ENCODE measurements at regions not wholly inside any gene's neighbourhood (a gene's known extent, or its start where the extent isn't known, plus 50 kb on each side); places are given as distances from the start of the nearest gene placed in this dataset.

DNA sequence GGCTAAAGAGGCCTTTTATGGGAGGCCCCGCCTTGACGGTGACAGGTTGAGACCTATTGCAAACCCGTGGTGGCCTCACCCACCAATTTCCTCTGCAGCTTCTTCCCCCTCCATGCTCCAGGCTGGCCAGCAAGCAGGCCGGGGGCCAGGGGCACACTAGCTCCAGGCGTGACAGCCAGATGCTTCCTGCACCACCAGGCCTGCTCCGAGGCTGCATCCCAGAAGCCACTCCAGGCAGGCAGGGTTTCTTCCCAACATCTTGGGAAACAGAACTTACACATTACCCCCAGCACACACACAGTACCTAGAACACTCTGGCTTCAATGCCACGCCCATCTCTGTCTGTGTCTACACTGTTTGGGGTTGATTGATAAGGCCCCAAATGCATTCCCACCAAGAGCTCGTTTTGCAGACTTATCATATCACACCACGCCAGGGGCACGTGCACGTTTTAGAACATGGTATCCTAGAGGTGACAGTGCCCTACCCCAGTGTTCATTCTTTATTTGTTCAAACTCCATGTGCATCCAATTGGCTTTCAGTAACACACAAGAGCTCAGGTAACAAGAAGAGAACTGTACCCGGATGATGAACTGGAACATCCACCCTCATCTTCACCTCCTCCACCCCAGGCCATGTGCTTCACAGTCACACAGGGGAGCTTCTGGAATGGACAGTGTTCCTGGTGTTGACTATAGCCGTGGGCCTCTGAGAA lies 221.4 kb upstream of the RREB1 start:
- DNase-seq (ENCODE audit: low read depth in 1 of 2, low spot score in 1 of 2) = no peak

DNA sequence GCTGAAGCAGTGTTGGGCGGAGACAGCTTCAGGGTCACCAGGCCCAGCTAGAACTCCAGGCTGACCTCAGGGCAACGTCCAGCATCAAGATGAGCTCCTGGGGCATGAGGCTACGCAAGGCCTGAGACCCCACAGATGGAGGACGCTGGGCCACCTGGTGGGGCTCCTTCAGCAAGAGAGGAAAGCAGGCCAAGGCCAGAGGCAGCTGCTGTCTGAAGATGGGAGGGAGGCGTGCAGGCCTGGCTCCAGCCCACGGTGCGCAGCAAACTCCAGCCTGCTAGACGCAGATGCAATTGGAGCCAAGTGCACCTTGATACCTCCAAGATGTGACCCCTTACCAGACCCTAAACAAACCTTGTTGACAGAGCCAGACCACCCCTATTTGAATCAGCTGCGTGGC lies 220.9 kb upstream of the RREB1 start:
- no peak for DNase-seq (ENCODE audit: low read depth in 1 of 2, low spot score in 1 of 2)

DNA sequence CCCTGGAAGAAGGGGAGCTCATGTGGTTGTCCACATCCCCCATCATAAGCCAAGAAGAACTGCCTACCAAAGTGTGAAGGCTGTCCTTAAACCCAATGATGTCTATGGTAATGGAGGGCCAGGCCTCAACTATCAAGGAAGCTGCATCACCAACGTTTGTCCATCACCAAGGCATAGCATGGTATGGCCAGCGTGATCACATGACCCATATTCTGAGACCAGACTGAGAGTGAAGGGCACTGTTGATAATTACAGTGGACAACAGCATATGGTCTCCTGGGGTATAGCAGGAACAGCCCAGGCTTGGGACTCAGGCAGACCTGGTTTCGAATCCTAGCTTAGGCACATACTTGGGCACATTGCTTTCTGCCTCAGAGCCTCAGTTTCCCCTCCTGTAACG lies 218.2 kb upstream of the RREB1 start:
- DNase-seq (ENCODE audit: low read depth in 1 of 2, low spot score in 1 of 2) = no peak

GRCh38 chr6:6890400-6890858 lies 217.3 kb upstream of the RREB1 start:
- DNase-seq (ENCODE audit: low read depth in 1 of 2, low spot score in 1 of 2) = no peak

- DNase-seq (ENCODE audit: low read depth in 1 of 2, low spot score in 1 of 2) = no peak
These were observed 216.5 kb upstream of the RREB1 start for GRCh38 chr6:6891125-6891721.

GRCh38 chr6:6891949-6892461 lies 215.8 kb upstream of the RREB1 start:
- DNase-seq (ENCODE audit: low read depth in 1 of 2, low spot score in 1 of 2) = no peak

DNA sequence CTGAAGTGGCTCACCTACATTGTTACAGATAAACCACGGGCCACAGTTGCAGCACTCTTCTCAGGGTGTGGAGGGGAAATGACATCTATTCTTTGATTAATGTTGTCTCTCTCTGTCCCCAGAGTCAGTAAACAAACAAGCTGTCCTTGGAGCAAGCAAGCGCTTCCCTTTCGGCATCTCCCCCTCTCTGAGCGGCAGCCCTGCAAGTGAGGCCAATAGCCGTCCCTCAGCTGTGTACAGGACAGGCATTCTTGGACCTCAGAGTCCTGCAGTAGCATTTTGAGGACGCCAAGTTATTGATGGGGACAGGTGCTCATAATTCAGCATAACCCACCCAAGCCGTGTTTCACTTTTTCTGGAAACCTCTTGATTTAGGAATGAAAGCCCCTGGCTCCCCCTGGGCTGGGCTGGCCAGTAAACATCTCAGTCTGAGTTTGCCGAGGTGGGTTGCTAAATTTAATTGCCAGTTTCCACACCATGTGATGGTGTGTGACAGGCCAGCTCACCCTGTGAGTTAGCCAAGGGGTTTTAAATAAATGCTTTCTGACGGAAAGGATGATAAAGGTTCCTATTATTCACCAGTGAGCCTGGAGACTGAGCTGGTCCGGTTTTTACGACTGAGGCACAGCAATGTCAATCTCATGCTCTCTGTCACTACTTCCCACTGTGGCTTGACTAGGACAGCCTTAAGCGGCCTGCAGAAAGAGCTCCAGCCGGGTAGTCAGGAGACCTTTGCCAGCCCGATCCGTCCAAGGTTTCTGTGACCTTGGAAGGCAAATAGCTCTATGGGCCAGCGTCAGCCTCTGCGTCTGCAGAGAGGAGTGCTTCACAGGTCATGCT lies 214.8 kb upstream of the RREB1 start:
- no peak for DNase-seq (ENCODE audit: low read depth in 1 of 2, low spot score in 1 of 2)

DNA sequence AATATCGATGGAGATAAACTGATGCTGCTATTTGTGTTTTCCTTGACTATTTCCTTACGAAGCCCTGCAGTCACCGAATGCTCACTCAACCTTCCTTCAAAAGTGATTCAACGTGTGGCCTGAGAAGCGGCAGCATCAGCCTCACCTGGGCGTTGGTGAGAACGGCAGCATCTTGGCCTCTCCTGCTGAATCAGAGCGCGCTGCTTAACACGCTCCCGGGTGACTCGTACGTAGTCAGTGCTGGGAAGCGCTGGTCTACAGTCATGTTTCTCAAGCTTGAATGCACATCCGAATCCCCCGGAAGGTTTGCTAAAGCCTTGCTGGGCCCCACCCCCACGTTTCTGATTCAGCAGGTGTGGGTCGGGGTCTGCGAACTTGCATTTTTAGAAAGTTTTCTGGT lies 214.1 kb upstream of the RREB1 start:
- no peak for DNase-seq (ENCODE audit: low read depth in 1 of 2, low spot score in 1 of 2)

DNA sequence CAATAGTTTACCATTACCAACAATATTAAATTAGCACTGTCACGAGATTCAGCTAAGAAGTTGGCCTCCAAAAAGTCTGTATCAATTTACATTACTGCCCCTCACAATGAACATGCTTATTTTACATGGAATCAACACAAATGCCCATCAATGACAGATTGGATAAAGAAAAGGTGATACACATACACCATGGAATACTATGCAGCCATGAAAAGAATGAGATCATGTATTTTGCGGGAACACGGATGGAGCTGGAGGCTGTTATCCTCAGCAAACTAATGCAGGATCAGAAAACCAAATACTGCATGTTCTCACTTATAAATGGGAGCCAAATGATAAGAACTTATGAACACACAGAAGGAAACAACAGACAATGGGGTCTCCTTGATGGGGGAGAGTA lies 211.8 kb upstream of the RREB1 start:
- no peak for DNase-seq (ENCODE audit: low read depth in 1 of 2, low spot score in 1 of 2)

- no peak for DNase-seq (ENCODE audit: low read depth in 1 of 2, low spot score in 1 of 2)
These were observed 210.6 kb upstream of the RREB1 start for GRCh38 chr6:6897140-6897539.

GRCh38 chr6:6900569-6901204 lies 207.1 kb upstream of the RREB1 start:
- DNase-seq (ENCODE audit: low read depth in 1 of 2, low spot score in 1 of 2) = no peak

DNA sequence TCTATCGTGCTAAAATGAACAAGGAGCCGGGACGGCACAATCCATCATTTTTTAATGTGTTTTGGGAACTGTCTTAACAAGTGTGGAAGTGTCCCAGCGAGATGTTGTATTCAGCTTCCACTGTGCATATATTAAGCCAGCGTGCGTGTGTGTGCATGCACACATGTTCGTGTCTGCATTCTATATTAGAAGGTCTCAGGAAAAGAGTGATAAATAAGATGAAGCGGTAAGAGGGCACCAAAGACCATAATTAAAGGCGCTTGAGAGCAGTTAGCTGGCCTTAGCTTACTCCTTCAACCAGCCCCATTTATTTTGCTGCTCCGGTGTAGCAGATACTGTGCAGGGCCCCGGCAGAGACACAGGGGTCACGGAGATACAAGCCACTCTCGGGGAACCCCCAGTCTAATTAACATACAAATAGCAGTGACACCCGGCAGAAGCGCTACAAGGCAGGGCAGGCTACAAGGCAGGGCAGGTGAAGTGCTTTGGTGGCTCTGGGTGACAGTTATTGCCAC lies 206.5 kb upstream of the RREB1 start:
- DNase-seq (ENCODE audit: low read depth in 1 of 2, low spot score in 1 of 2) = no peak

GRCh38 chr6:6901945-6902344 lies 205.8 kb upstream of the RREB1 start:
- DNase-seq (ENCODE audit: low read depth in 1 of 2, low spot score in 1 of 2) = no peak

GRCh38 chr6:6905961-6906518 lies 201.7 kb upstream of the RREB1 start:
- DNase-seq (ENCODE audit: low read depth in 1 of 2, low spot score in 1 of 2) = no peak

DNA sequence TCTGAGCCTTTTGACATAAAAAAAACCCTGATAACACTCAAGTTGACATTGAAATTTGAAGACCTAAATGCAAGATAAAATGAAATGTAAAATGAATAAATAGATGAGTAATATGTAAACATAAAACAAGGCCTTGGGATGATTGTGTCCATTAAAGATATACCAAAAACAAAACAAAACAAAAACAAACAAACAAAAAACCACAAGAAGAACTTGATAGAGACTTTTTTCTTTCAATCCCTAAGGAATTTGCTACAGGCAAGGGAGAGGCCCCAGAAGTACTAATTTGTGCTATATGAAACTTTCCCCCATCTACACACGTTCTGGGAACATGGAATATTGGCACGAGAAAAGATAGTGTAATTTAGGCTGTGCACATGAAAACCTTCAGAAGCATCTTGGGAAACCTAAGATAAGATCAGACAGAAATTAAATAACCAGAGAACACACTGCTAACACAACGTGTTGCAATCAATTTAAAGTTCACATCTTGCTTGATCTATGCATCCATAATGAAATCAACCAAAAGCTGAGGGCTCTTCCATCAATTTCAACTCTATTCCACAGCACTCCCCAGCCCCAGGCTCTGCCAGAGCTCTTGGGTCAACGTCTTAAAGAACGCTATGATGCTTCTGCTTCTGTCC lies 201.1 kb upstream of the RREB1 start:
- DNase-seq (ENCODE audit: low read depth in 1 of 2, low spot score in 1 of 2) = no peak

DNA sequence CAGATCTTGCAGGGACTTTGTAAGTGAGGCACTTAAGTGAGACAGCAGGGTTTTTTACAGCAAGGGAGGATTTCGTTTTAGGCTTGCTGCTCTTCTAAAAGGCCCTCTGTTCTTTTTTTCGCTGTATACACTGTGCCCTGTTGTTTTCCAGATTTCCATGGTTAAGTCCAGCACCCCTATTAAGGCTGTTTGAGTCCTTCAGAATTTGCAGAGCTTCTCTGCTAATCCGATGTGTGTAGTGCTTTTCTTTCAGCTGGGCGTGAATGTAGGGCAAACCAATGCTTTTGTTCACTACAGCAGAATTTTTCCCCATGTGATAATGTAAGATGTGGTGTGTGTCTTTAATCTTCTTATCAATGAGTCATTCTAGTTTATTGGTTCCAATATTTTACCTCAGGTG lies 200.5 kb upstream of the RREB1 start:
- no peak for DNase-seq (ENCODE audit: low read depth in 1 of 2, low spot score in 1 of 2)

DNA sequence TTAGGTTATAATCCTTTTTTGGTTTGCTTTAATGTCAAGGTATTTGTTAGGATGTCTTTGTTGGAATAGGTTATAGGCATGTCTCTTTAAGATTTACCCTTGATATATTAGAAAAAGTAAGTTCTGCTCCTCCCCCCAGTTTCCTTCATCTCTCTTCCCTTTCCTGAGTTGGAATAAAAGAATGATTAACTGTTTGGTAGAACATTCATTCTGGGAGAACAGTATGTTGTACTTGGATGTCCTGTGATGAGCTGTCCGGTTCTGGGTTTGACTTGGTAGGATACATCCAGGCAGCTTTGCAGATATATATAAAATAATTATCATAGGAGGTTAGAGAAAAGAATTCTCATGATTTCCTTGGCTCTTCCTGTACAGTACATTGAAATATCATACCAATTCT lies 199.6 kb upstream of the RREB1 start:
- DNase-seq (ENCODE audit: low read depth in 1 of 2, low spot score in 1 of 2) = no peak

GRCh38 chr6:6909111-6909510 lies 198.7 kb upstream of the RREB1 start:
- no peak for DNase-seq (ENCODE audit: low read depth in 1 of 2, low spot score in 1 of 2)

- DNase-seq (ENCODE audit: low read depth in 1 of 2, low spot score in 1 of 2) = no peak
These were observed 196.9 kb upstream of the RREB1 start for GRCh38 chr6:6910734-6911295.

DNA sequence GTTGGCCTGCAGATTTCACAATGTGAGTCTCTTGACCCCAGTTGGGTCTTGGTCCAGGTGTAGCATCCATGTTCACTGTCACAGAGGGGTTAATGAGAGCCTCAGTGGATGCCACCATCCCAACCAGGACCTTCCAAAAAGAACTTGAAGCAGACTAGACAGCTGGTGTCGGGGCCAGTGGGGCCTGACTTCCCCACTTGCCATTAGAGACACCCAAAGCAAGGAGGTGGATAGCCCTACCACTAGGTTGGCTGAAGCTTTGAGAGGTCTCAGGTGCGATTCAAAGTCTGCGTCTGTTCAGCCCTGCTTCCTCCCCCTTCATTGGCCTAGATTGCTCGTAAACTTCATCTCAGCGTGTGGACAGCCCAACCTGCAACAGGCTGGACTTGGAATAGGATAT lies 196.4 kb upstream of the RREB1 start:
- DNase-seq (ENCODE audit: low read depth in 1 of 2, low spot score in 1 of 2) = no peak
